Naive thymus-derived CD8-positive, alpha-beta T cell (primary cell): ENCODE measurements at regions not wholly inside any gene's neighbourhood (a gene's known extent, or its start where the extent isn't known, plus 50 kb on each side); places are given as distances from the start of the nearest gene placed in this dataset.

Source experiments
- ATAC-seq, 2 donors: fragments of 150-1000 bp; cut with Tn5 transposase in 1 of 2; sonication (Bioruptor Pico), chemical (Tn5 transposase) in 1 of 2; 1 replicate in 1 of 2; 2 replicates in 1 of 2; pipeline ENCODE4 v1.10.0; 2021; ENCODE audit warnings: mild to moderate bottlenecking in 2 of 2, moderate library complexity in 2 of 2
- POLR2A ChIA-PET: fragments of 350-600 bp; sonication (Branson Sonifier 250); formaldehyde crosslinking; loops from one replicate; lab custom pipeline; 2021; ENCODE audit warnings: antibody characterized with exemption; lab: Charles Lee
- DNase-seq, 10 donors: peaks; one replicate each; pipeline versions ENCODE4 v3.0.0 to v3.0.0-alpha.2; 2020 to 2022
- H3K27ac Mint-ChIP-seq, 10 donors: one replicate each; pipeline ENCODE4 v1.8.0; 2020 to 2022; ENCODE audit warnings: mild to moderate bottlenecking in 10 of 10, mixed read lengths in 10 of 10, moderate library complexity in 4 of 10, inconsistent platforms in 1 of 10
- H3K27me3 Mint-ChIP-seq, 5 donors: one replicate each; pipeline ENCODE4 v1.8.0; 2021 to 2022; ENCODE audit warnings: mixed read lengths in 5 of 5
- H3K36me3 Mint-ChIP-seq, 3 donors: one replicate each; pipeline ENCODE4 v1.8.0; 2020 to 2022; ENCODE audit warnings: mixed read lengths in 3 of 3, mild to moderate bottlenecking in 2 of 3, inconsistent platforms in 1 of 3
- H3K4me1 Mint-ChIP-seq, 4 donors: one replicate each; pipeline ENCODE4 v1.8.0; 2021 to 2022; ENCODE audit warnings: mixed read lengths in 4 of 4
- H3K4me3 Mint-ChIP-seq, 10 donors: one replicate each; pipeline ENCODE4 v1.8.0; 2020 to 2022; ENCODE audit warnings: mild to moderate bottlenecking in 10 of 10, mixed read lengths in 10 of 10, moderate library complexity in 6 of 10, inconsistent platforms in 1 of 10
- H3K9me3 Mint-ChIP-seq, 9 donors: one replicate each; pipeline ENCODE4 v1.8.0; 2020 to 2022; ENCODE audit warnings: mixed read lengths in 9 of 9, mild to moderate bottlenecking in 3 of 9, inconsistent platforms in 1 of 9, moderate library complexity in 1 of 9

DNA sequence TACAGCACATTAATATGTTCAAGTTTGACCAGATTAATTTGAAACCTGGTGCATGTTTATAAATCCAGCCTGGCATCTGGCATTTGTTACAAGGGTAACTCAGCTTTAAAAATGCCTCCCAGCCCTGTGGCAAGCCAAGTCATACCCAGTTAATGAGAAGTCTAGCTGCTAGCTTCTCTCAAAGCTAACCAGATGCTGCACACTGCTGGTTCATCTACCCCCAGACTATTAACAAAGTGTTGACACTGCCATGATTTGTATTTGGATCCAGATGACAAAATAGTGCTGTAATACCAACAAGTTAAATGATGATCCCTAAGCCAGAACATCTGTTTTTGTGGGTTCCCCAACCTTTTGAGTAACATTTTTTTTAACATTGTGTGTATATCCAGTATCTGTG, 573.7 kb upstream of the DAB2 start:
- no peaks in the 10 kb centered on the region for H3K4me1 Mint-ChIP-seq
- no peaks in the 10 kb centered on the region for H3K9me3 Mint-ChIP-seq
- no peak overlapping the region for H3K4me3 Mint-ChIP-seq
- H3K36me3 Mint-ChIP-seq = no peaks in the 10 kb centered on the region
- no peak for ATAC-seq
- POLR2A ChIA-PET = no interaction called here
- H3K27me3 Mint-ChIP-seq = peaks cover 0 to 5% (median 2%) of the 10 kb centered on the region in 5 donors
- DNase-seq = no peak
- no peak overlapping the region for H3K27ac Mint-ChIP-seq

DNA sequence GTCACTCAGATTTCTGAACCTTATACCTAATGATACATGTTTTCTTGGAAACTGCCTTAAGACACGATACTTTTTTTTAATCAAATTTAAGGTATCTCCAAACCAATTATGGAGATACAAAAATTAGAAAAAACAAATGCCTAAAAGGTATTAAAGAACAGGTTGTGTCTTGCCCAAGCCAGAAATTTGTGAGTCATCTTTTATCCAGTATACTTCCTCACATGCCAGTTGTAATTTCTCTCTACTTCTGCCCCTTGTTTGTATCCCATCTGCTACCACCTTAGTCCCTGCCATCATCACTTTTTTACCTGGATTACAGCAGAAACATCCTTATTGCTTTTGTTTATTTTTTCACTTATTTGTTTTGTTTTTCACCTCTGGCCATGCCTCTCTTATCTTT, 571.2 kb upstream of the DAB2 start:
- Mint-ChIP-seq H3K4me1 (no peaks in the 10 kb centered on the region), H3K27me3 (peaks cover 4 to 16% (median 9%) of the 10 kb centered on the region in 5 donors), H3K27ac (no peak overlapping the region), H3K9me3 (no peaks in the 10 kb centered on the region), H3K36me3 (no peaks in the 10 kb centered on the region), H3K4me3 (no peak overlapping the region)
- POLR2A ChIA-PET = no interaction called here
- DNase-seq (no peak), ATAC-seq (no peak)

DNA sequence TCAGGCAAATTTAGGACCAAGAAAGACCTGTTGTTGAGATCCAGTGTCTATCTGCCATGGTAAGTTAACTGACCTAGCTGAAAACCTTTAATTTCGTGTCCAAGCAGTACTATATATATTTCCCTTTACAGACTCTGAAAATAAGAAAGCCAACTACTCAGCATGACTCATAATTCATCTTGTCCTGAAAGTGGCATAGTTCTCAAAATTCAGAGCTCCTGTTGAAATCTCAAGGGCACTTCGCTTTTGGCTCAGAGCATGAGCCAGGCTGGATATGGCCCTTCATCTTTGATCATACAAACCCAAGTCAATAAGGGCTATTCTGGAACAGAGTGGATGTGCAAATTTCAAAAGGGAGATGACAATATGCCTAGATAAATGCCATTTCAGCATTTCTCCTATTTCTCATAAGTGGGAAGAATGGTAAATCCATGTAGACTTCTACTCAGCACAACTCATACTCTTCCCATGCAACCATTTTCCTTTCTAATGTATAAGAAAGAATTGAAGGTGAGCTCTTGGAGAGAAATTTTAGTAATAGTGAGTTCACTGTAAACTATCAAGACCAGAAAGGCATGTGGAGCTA, 567.9 kb upstream of the DAB2 start:
- H3K9me3 Mint-ChIP-seq = no peaks in the 10 kb centered on the region
- peaks cover 4 to 16% (median 9%) of the 10 kb centered on the region in 5 donors for H3K27me3 Mint-ChIP-seq
- H3K4me3 Mint-ChIP-seq = no peak overlapping the region
- no peak overlapping the region for H3K27ac Mint-ChIP-seq
- DNase-seq = no peak
- POLR2A ChIA-PET = no interaction called here
- no peaks in the 10 kb centered on the region for H3K36me3 Mint-ChIP-seq
- no peak for ATAC-seq
- H3K4me1 Mint-ChIP-seq = no peaks in the 10 kb centered on the region

DNA sequence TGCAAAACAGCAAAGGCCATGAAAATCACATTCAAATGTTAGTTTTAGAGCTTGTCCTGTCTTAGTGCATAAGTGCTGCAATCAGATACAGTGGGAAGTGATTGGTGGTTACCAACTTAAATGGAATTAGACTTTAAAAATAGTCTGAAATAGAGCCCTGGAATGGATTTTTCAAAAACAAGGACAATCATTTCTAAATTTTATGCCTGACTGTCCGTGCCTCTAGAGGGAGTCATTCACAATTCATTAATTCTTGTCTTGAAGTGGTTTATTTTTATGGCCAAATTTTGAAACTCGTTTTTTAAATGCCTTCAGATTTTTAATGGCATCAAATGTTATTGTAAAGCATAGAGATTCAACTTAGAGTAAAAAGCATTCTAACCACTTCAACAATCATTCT, 561.8 kb upstream of the DAB2 start:
- Mint-ChIP-seq H3K36me3 (no peaks in the 10 kb centered on the region), H3K4me3 (no peak overlapping the region), H3K9me3 (peaks cover 0 to 3% (median 0%) of the 10 kb centered on the region in 9 donors), H3K27ac (no peak overlapping the region), H3K4me1 (no peaks in the 10 kb centered on the region), H3K27me3 (peaks cover 4 to 8% (median 7%) of the 10 kb centered on the region in 5 donors)
- ATAC-seq = no peak
- POLR2A ChIA-PET = no interaction called here
- no peak for DNase-seq

DNA sequence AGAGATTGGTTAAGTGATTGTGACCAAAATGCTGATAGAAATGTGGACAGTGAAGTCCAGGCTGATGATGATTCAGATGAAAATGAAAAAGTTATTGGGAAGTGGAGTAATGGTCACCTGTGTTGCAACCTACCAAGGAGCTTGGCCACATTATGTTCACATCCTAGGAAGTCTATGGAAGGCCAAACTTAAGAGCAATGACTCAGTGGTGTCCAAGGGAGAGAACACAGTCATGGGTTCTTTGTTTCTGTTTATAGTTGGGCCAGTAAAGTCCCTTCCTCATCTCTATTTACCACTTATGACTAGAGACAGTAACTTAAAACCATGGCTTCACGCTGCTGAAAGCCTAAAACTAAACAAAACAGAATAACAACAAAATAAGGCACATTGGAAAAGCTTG, 555.3 kb upstream of the DAB2 start:
- Mint-ChIP-seq H3K4me1 (no peaks in the 10 kb centered on the region), H3K36me3 (no peaks in the 10 kb centered on the region), H3K4me3 (no peak overlapping the region), H3K27ac (no peak overlapping the region), H3K9me3 (peaks cover 0 to 3% (median 0%) of the 10 kb centered on the region in 9 donors), H3K27me3 (peaks cover 0 to 1% (median 0%) of the 10 kb centered on the region in 5 donors)
- ATAC-seq = no peak
- no peak for DNase-seq
- POLR2A ChIA-PET = no interaction called here

DNA sequence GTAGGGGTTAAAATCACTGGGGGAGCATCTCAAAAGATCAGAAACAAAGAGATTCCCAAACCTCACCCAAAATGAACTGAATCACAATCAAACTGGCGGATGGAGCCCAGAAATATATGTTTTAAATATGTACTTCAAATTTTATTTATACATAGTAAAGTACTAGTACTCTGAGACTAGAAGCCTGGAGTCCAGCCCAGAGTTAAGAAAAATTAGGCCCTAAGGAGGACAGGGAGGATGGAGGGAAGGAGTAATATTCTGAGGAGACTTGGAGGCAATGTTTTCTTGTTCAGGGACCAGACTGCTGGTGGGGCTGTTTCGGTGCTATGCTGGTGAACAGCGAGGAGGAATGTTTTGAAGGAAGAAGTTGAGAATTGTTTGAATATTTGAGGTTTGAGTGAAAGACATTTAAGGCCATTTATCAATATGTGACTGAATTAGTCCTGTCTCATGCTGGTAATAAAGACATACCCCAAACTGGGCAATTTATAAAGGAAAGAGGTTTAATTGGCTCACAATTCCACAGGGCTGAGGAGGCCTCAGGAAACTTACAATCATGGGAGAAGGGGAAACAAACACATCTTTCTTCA, 552.4 kb upstream of the DAB2 start:
- no peak overlapping the region for H3K27ac Mint-ChIP-seq
- H3K36me3 Mint-ChIP-seq = no peaks in the 10 kb centered on the region
- POLR2A ChIA-PET = no interaction called here
- H3K9me3 Mint-ChIP-seq = peaks cover 0 to 2% (median 0%) of the 10 kb centered on the region in 9 donors
- no peak for DNase-seq
- no peaks in the 10 kb centered on the region for H3K4me1 Mint-ChIP-seq
- H3K27me3 Mint-ChIP-seq = no peaks in the 10 kb centered on the region
- H3K4me3 Mint-ChIP-seq = no peak overlapping the region
- ATAC-seq = no peak

DNA sequence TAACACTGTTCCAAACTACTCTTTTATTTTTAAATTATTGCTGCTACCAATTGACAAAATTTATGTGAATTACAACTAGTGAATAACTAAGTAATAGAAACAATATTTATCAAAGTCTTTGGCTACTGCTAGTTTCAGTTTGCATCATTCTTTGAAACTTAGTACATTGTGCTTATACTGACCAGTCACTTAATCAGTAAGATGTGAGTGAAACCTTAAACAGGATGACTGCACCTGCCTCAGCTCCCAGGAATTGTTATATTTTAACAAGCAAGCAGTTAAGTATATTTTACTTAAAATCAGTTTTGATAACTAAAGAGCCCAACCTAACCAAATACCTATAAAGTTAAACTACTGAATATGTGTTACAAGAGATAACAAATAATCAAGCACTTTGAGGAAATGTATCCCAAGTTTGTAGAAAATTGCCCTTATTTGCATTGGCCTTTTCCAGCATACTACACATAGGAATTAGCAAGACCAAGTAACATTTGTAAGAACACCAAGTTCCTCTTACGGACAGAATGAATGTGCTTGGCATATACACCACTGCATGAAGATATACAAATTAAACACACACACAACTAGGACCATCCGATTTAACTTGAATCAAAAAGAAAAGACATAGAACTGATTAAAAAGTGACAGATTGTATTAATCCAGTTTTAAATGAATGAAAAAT, 545.5 kb upstream of the DAB2 start:
- POLR2A ChIA-PET = no interaction called here
- peaks cover 0 to 2% (median 0%) of the 10 kb centered on the region in 9 donors for H3K9me3 Mint-ChIP-seq
- ATAC-seq (no peak), DNase-seq (no peak)
- peaks cover 0 to 10% (median 6%) of the 10 kb centered on the region in 5 donors for H3K27me3 Mint-ChIP-seq
- H3K27ac Mint-ChIP-seq = no peak overlapping the region
- peaks cover 0 to 1% (median 0%) of the 10 kb centered on the region in 4 donors for H3K4me1 Mint-ChIP-seq
- no peak overlapping the region for H3K4me3 Mint-ChIP-seq
- H3K36me3 Mint-ChIP-seq = no peaks in the 10 kb centered on the region

DNA sequence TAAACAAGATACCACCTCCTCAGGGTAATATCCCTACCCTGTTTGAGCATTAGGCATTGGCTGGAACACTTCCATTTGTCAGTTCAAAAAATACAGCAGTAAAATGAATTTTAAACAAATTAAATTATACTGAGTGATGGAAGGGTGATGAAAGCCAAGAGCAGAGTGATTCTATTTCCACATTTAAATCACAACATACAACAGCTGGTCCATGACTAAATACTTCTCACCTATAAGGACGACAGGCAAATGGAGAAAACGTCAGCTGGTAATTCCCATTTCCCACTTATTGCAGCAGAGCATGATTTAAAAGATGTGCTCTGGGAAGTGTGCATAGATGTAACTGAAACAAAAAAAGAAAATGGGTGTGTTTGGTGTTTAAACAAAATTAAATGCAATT, 543.6 kb upstream of the DAB2 start:
- Mint-ChIP-seq H3K36me3 (no peaks in the 10 kb centered on the region), H3K27me3 (peaks cover 0 to 10% (median 6%) of the 10 kb centered on the region in 5 donors), H3K4me1 (peaks cover 0 to 1% (median 0%) of the 10 kb centered on the region in 4 donors), H3K27ac (no peak overlapping the region), H3K9me3 (no peaks in the 10 kb centered on the region), H3K4me3 (no peak overlapping the region)
- DNase-seq = no peak
- POLR2A ChIA-PET = no interaction called here
- ATAC-seq = no peak

DNA sequence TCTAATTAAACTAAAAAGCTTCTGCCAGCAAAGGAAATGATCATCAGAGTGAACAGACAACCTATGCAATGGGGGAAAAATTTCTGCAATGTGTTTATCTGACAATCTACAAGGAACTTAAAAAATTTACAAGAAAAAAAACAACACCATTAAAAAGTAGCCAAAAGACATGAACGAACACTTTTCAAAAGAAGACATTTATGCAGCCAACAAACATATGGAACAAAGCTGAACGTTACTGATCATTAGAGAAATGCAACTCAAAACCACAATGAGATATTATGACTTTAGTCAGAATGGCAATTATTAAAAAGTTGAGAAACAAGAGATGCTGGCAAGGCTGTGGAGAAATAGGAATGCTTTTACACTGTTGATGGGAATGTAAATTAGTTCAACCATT, 530.4 kb upstream of the DAB2 start:
- no peak for DNase-seq
- ATAC-seq = no peak
- peaks cover 0 to 11% (median 0%) of the 10 kb centered on the region in 9 donors for H3K9me3 Mint-ChIP-seq
- H3K4me3 Mint-ChIP-seq = no peak overlapping the region
- peaks cover 0 to 10% (median 6%) of the 10 kb centered on the region in 3 donors for H3K36me3 Mint-ChIP-seq
- POLR2A ChIA-PET = no interaction called here
- H3K27ac Mint-ChIP-seq = no peak overlapping the region
- no peaks in the 10 kb centered on the region for H3K27me3 Mint-ChIP-seq
- no peaks in the 10 kb centered on the region for H3K4me1 Mint-ChIP-seq

DNA sequence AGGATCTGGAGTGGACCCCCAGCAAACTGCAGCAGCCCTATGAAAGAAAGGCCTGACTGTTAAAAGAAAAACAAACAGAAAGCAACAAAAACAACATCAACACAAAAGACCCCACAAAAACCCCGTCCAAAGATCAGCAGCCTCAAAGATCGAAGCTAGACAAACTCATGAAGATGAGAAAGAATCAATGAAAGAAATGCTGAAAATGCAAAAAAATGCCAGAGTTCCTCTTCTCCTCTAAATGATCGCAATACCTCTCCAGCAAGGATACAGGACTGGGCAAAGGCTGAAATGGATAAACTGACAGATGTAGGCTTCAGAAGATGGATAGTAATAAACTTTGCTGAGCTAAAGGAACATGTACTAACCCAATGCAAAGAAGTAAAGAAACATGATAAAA, 526.3 kb upstream of the DAB2 start:
- ATAC-seq = no peak
- peaks cover 0 to 10% (median 6%) of the 10 kb centered on the region in 3 donors for H3K36me3 Mint-ChIP-seq
- POLR2A ChIA-PET = no interaction called here

DNA sequence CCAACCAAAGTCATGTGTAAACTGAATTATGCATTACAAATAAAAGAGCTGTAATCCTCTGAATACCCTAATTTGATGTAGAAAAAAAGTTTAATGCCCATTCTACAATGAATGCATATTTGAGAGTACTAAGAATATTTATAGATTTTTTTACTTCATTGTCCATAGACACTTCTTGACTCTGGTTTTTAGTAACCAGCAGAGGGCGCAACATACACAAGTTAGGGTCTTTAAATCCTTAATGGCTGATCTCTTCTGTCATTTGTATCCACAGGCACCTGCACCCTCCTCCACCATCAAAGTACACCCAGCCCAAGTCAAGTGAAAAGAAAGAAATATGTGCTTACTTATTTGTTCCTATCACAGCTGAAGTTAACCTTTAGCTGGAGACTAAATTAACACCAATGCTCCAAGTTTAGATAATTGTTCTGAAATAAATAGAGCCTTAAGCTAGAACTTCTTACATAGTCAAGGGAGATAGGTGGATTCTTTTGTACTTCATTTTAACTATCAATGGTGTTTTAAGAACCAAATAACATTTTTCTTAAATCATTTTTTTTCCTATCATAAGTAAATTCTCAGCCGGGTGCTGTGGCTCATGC, 524.2 kb upstream of the DAB2 start:
- Mint-ChIP-seq H3K9me3 (peaks cover 0 to 11% (median 0%) of the 10 kb centered on the region in 9 donors), H3K4me3 (no peak overlapping the region), H3K4me1 (peaks cover 0 to 2% (median 2%) of the 10 kb centered on the region in 4 donors), H3K27me3 (no peaks in the 10 kb centered on the region), H3K36me3 (peaks cover 0 to 10% (median 3%) of the 10 kb centered on the region in 3 donors), H3K27ac (no peak overlapping the region)
- ATAC-seq = peak; percentile 89 to 94
- POLR2A ChIA-PET = interaction anchor here (1.0 kb wide), 1 partner anchor 735 kb away, joined by 3 read pairs; no protein-coding TSS in a partner anchor
- peak; percentile 14 to 83 (median 62) for DNase-seq

More for the DNA sequence above, 526.3 kb upstream of the DAB2 start:
- DNase-seq = no peak
- Mint-ChIP-seq H3K4me1 (peaks cover 0 to 2% (median 2%) of the 10 kb centered on the region in 4 donors), H3K4me3 (no peak overlapping the region), H3K9me3 (peaks cover 0 to 11% (median 0%) of the 10 kb centered on the region in 9 donors), H3K27me3 (no peaks in the 10 kb centered on the region), H3K27ac (no peak overlapping the region)

DNA sequence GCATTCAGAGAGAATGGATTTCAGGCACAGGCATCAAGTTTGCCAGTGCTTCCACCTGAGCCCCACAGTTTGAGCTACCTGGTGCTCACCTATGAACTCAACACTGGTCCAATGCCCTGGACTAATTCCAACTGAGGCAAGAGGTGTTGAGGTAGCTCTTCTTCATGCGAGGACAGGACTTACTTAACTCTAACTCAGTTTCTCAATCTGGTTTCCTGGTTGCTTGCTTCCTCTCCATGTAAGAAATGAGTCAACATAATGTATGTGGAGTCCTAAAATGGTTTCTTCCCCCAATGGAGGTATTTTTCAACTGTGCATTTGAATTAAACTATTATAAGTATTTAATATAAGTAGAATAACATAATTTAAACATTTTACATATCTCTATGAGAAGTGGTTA, 523.6 kb upstream of the DAB2 start:
- Mint-ChIP-seq H3K36me3 (peaks cover 0 to 10% (median 3%) of the 10 kb centered on the region in 3 donors), H3K4me3 (no peak overlapping the region), H3K9me3 (peaks cover 0 to 11% (median 0%) of the 10 kb centered on the region in 9 donors), H3K4me1 (peaks cover 0 to 2% (median 2%) of the 10 kb centered on the region in 4 donors), H3K27me3 (no peaks in the 10 kb centered on the region), H3K27ac (no peak overlapping the region)
- POLR2A ChIA-PET = interaction anchor here (1.0 kb wide), 1 partner anchor 736 kb away, joined by 3 read pairs; no protein-coding TSS in a partner anchor
- no peak for ATAC-seq
- no peak for DNase-seq

DNA sequence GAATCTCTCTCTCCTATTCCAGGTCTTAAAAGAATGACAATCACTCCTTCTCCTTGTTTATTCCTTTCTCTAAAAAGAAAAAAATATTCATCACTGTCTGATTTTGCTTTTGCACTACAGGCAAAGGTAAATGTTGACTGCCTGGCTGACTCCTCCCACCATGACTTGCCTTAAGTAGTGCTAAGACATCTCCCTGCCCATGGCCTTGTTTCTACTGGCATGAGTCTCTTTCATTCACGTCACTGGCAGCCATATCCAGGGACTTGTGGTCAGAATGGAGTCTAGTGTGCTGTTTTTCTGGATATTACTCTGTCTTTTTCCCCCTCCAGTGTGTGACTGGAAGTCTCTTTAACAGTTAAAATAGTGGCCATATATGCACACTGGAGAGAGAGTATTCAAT, 522.9 kb upstream of the DAB2 start:
- peaks cover 0 to 11% (median 0%) of the 10 kb centered on the region in 9 donors for H3K9me3 Mint-ChIP-seq
- no peak for ATAC-seq
- H3K36me3 Mint-ChIP-seq = peaks cover 0 to 10% (median 3%) of the 10 kb centered on the region in 3 donors
- POLR2A ChIA-PET = no interaction called here
- no peak for DNase-seq
- H3K27me3 Mint-ChIP-seq = no peaks in the 10 kb centered on the region
- peaks cover 0 to 2% (median 2%) of the 10 kb centered on the region in 4 donors for H3K4me1 Mint-ChIP-seq
- H3K4me3 Mint-ChIP-seq = no peak overlapping the region
- no peak overlapping the region for H3K27ac Mint-ChIP-seq
